Suprapubic skin (tissue), 4 donors: ENCODE measurements at regions not wholly inside any gene's neighbourhood (a gene's known extent, or its start where the extent isn't known, plus 50 kb on each side); places are given as distances from the start of the nearest gene placed in this dataset.

ENCODE experiments used
- CTCF ChIP-seq, 2 donors: fragments of 200-600 bp in 1 of 2; fragments of 450-650 bp in 1 of 2; sonication (generic) in 1 of 2; IDR thresholded peaks; one replicate each; pipeline ENCODE4 v1.5.1; 2016 to 2019; ENCODE audit warnings: antibody characterized with exemption in 2 of 2, mild to moderate bottlenecking in 1 of 2, moderate library complexity in 1 of 2
- POLR2A ChIP-seq, 2 donors: fragments of 450-650 bp; IDR thresholded peaks; one replicate each; pipeline ENCODE4 v1.6.1; 2017; ENCODE audit warnings: antibody characterized with exemption in 2 of 2, mild to moderate bottlenecking in 2 of 2, moderate library complexity in 2 of 2
- POLR2AphosphoS5 ChIP-seq, 3 donors: sonication (generic); formaldehyde crosslinking; IDR thresholded peaks; one replicate each; pipeline ENCODE4 v1.6.1; 2017; ENCODE audit warnings: antibody characterized with exemption in 3 of 3

GRCh38 chr9:25418974-25419373, 259.3 kb downstream of the TUSC1 start:
- TF ChIP-seq CTCF (IDR thresholded peaks at IDR 0.05) (no peak), POLR2AphosphoS5 (IDR thresholded peaks at IDR 0.05) (no peak), POLR2A (IDR thresholded peaks at IDR 0.05) (no peak)
